Neural progenitor cell (in vitro differentiated cells): ENCODE measurements at regions not wholly inside any gene's neighbourhood (a gene's known extent, or its start where the extent isn't known, plus 50 kb on each side); places are given as distances from the start of the nearest gene placed in this dataset.

Experiments
- DNase-seq: peaks from one replicate; pipeline ENCODE4 v3.0.0-alpha.2; 2016; ENCODE audit warnings: low spot score
- H2AFZ ChIP-seq: fragments of 200-600 bp; sonication (generic); replicated peaks from 2 replicates; pipeline ENCODE4 v1.6.1; 2016; ENCODE audit warnings: antibody characterized with exemption
- H3F3A ChIP-seq: fragments of 200-600 bp; sonication (generic); 2 replicates; pipeline ENCODE4 v1.6.1; 2016; ENCODE audit warnings: antibody characterized with exemption, low read depth
- H3K27ac ChIP-seq: fragments of 200-600 bp; sonication (generic); 2 replicates; pipeline ENCODE4 v1.5.1; 2016; ENCODE audit warnings: mild to moderate bottlenecking
- H3K27me3 ChIP-seq: fragments of 200-600 bp; sonication (generic); 2 replicates; pipeline ENCODE4 v1.6.1; 2016; ENCODE audit warnings: mild to moderate bottlenecking, moderate library complexity
- H3K36me3 ChIP-seq: fragments of 200-600 bp; sonication (generic); 2 replicates; pipeline ENCODE4 v1.5.1; 2016
- H3K4me1 ChIP-seq: fragments of 200-600 bp; sonication (generic); 2 replicates; pipeline ENCODE4 v1.6.1; 2016; ENCODE audit warnings: mixed run types
- H3K4me2 ChIP-seq: fragments of 200-600 bp; sonication (generic); 2 replicates; pipeline ENCODE4 v1.6.1; 2016
- H3K4me3 ChIP-seq: fragments of 200-600 bp; sonication (generic); 2 replicates; pipeline ENCODE4 v1.5.1; 2016
- H3K79me2 ChIP-seq: fragments of 200-600 bp; sonication (generic); 2 replicates; pipeline ENCODE4 v1.6.1; 2016; ENCODE audit warnings: low read depth
- H3K9ac ChIP-seq: fragments of 200-600 bp; sonication (generic); 2 replicates; pipeline ENCODE4 v1.6.1; 2016
- H3K9me3 ChIP-seq: fragments of 200-600 bp; sonication (generic); 2 replicates; pipeline ENCODE4 v1.5.1; 2016; ENCODE audit warnings: low read depth
- H4K20me1 ChIP-seq: fragments of 200-600 bp; sonication (generic); 2 replicates; pipeline ENCODE4 v1.6.1; 2016; ENCODE audit warnings: low read depth
- H3K27ac Mint-ChIP-seq: 3 replicates; pipeline ENCODE4 v1.8.0; 2021; ENCODE audit warnings: mixed read lengths
- H3K27me3 Mint-ChIP-seq: 2 replicates; pipeline ENCODE4 v1.8.0; 2022; ENCODE audit warnings: low read depth, mild to moderate bottlenecking, inconsistent platforms, moderate library complexity, mixed read lengths; ENCODE audit not compliant: insufficient read depth
- H3K36me3 Mint-ChIP-seq: 3 replicates; pipeline ENCODE4 v1.8.0; 2021; ENCODE audit warnings: mixed read lengths
- H3K4me1 Mint-ChIP-seq: 3 replicates; pipeline ENCODE4 v1.8.0; 2021; ENCODE audit warnings: mixed read lengths
- H3K4me3 Mint-ChIP-seq: 3 replicates; pipeline ENCODE4 v1.8.0; 2021; ENCODE audit warnings: mild to moderate bottlenecking, moderate library complexity, mixed read lengths
- H3K9me3 Mint-ChIP-seq: 3 replicates; pipeline ENCODE4 v1.8.0; 2020; ENCODE audit warnings: mixed read lengths
- EZH2 ChIP-seq: fragments of 200-600 bp; sonication (generic); IDR thresholded peaks from 2 replicates; pipeline ENCODE4 v1.6.1; 2017; ENCODE audit warnings: antibody characterized with exemption, mild to moderate bottlenecking, moderate library complexity
- EZH2phosphoT487 ChIP-seq: fragments of 200-600 bp; sonication (generic); IDR thresholded peaks from 2 replicates; pipeline ENCODE4 v1.6.1; 2017; ENCODE audit warnings: antibody characterized with exemption
- TF ChIP-seq, protein P1 (sequence below): fragments of 200-600 bp; sonication (generic); IDR thresholded peaks from 2 replicates; pipeline ENCODE4 v1.5.1; 2017; ENCODE audit warnings: antibody characterized with exemption, mild to moderate bottlenecking

GRCh38 chr5:166401391-166401790, 1890.1 kb upstream of the WWC1 start:
- Histone ChIP-seq H3K79me2 (no peaks in the 10 kb centered on the region), H3K36me3 (no peaks in the 10 kb centered on the region), H3K4me1 (peaks cover 19% of the 10 kb centered on the region), H3K4me3 (no peak overlapping the region), H4K20me1 (no peaks in the 10 kb centered on the region), H3K27ac (no peak overlapping the region), H2AFZ (no peak overlapping the region), H3K4me2 (peak overlapping the region; percentile 8), H3K9ac (no peak overlapping the region), H3K9me3 (no peaks in the 10 kb centered on the region), H3K27me3 (no peaks in the 10 kb centered on the region), H3F3A (no peaks in the 10 kb centered on the region)
- H3K36me3 Mint-ChIP-seq: no peaks in the 10 kb centered on the region
- TF ChIP-seq EZH2 (no peak), EZH2phosphoT487 (no peak)
- TF ChIP-seq, protein P1, sequence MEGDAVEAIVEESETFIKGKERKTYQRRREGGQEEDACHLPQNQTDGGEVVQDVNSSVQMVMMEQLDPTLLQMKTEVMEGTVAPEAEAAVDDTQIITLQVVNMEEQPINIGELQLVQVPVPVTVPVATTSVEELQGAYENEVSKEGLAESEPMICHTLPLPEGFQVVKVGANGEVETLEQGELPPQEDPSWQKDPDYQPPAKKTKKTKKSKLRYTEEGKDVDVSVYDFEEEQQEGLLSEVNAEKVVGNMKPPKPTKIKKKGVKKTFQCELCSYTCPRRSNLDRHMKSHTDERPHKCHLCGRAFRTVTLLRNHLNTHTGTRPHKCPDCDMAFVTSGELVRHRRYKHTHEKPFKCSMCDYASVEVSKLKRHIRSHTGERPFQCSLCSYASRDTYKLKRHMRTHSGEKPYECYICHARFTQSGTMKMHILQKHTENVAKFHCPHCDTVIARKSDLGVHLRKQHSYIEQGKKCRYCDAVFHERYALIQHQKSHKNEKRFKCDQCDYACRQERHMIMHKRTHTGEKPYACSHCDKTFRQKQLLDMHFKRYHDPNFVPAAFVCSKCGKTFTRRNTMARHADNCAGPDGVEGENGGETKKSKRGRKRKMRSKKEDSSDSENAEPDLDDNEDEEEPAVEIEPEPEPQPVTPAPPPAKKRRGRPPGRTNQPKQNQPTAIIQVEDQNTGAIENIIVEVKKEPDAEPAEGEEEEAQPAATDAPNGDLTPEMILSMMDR: no peak
- peak; percentile 81 for DNase-seq
- no peak overlapping the region for H3K27ac Mint-ChIP-seq
- no peaks in the 10 kb centered on the region for H3K27me3 Mint-ChIP-seq
- H3K4me3 Mint-ChIP-seq: no peak overlapping the region
- H3K4me1 Mint-ChIP-seq: peaks cover 3% of the 10 kb centered on the region
- H3K9me3 Mint-ChIP-seq: no peaks in the 10 kb centered on the region

DNA sequence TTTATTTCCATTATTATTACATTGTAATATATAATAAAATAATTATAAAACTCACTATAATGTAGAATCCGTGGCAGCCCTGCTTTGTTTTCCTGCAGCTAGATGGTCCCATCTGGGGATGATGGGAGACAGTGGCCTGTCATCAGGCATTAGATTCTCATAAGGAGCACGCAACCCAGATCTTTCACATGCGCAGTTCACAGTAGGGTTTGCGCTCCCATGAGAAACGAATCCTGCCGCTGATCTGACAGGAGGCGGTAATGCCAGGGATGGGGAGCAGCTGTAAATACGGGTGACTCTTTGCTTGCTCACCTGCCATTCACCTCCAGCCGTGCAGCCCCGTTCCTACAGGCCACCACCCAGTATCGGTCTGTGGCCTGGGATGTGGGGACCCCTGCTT, 1879.3 kb upstream of the WWC1 start:
- H3K79me2 ChIP-seq: no peaks in the 10 kb centered on the region
- H3K27me3 ChIP-seq: no peaks in the 10 kb centered on the region
- Mint-ChIP-seq H3K36me3 (no peaks in the 10 kb centered on the region), H3K27ac (no peak overlapping the region), H3K4me3 (no peak overlapping the region), H3K9me3 (peaks cover 10% of the 10 kb centered on the region), H3K27me3 (no peaks in the 10 kb centered on the region), H3K4me1 (no peaks in the 10 kb centered on the region)
- DNase-seq: no peak
- peak overlapping the region; percentile 43 for H2AFZ ChIP-seq
- no peak overlapping the region for H3K27ac ChIP-seq
- no peaks in the 10 kb centered on the region for H3K36me3 ChIP-seq
- no peak overlapping the region for H3K4me3 ChIP-seq
- no peaks in the 10 kb centered on the region for H4K20me1 ChIP-seq
- H3K9ac ChIP-seq: no peak overlapping the region
- no peaks in the 10 kb centered on the region for H3F3A ChIP-seq
- no peaks in the 10 kb centered on the region for H3K4me1 ChIP-seq
- H3K9me3 ChIP-seq: no peaks in the 10 kb centered on the region
- no peak for TF ChIP-seq EZH2
- TF ChIP-seq, protein P1: no peak
- no peak for TF ChIP-seq EZH2phosphoT487
- no peak overlapping the region for H3K4me2 ChIP-seq

- Histone ChIP-seq H3K4me2 (no peak overlapping the region), H3K27me3 (no peaks in the 10 kb centered on the region), H3K4me1 (peaks cover 51% of the 10 kb centered on the region), H3K27ac (no peak overlapping the region), H3F3A (peaks cover 46% of the 10 kb centered on the region), H4K20me1 (no peaks in the 10 kb centered on the region), H2AFZ (no peak overlapping the region), H3K79me2 (no peaks in the 10 kb centered on the region), H3K4me3 (no peak overlapping the region), H3K9ac (no peak overlapping the region), H3K9me3 (no peaks in the 10 kb centered on the region), H3K36me3 (no peaks in the 10 kb centered on the region)
- peaks cover 3% of the 10 kb centered on the region for H3K27me3 Mint-ChIP-seq
- no peak for TF ChIP-seq EZH2
- TF ChIP-seq, protein P1: no peak
- TF ChIP-seq EZH2phosphoT487: no peak
- H3K4me1 Mint-ChIP-seq: peaks cover 41% of the 10 kb centered on the region
- no peak overlapping the region for H3K4me3 Mint-ChIP-seq
- H3K36me3 Mint-ChIP-seq: no peaks in the 10 kb centered on the region
- H3K9me3 Mint-ChIP-seq: peaks cover 2% of the 10 kb centered on the region
- no peak for DNase-seq
- no peak overlapping the region for H3K27ac Mint-ChIP-seq
Observed at GRCh38 chr5:166427211-166427610, 1864.2 kb upstream of the WWC1 start.
